ENCODE measurements at regions not wholly inside any gene's neighbourhood (a gene's known extent, or its start where the extent isn't known, plus 50 kb on each side); places are given as distances from the start of the nearest gene placed in this dataset.

DNA sequence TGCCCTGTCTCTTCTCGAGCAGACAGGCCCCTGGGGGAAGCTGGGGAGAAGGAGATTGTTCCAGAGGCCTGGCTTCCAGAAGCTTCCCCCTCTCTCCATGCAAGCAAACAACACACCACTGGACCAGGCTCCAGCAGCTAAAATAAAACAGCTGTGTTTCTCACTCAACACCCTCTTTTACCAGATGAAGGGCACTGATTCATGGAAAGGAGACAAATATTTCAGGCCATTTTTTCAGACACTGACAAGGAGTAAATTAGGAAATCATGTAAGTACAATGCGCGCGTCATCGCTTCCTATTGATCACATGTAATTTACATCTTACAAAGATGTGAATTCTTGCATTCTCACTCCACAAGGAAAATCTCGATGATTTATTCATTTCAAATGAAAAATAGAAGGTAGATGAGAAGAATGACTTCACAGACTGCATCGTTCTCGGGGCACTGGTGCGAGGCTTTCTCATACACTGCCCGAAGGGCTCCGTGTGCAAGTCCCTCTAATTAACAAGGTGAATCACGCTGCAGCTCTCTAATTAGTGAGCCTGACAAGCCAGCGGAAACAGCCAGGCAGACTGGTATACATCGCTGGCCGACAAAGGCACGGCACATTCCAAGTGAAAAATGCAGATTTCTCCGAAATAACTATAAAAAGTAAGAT lies 153.6 kb downstream of the KCTD15 start:
- no peak for DNase-seq

DNA sequence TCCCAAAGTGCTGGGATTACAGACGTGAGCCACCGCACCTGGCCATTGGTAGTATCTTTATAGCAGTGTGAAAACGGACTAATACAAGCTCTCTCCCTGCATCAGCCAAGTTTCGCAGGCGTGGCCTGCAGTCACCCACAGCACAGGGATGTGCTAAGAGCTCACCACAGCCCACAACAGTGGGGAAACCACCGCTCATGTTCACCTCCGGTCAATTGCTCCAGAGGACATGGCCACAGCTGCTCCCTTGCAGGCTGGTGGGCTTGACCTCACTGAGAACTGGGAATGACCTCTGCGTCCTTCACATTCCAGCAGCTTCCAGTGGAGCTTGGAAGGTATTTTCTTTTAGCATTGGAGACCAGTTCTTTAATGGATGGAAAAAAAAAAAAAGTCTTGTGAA lies 156.4 kb downstream of the KCTD15 start:
- no peak for DNase-seq

- DNase-seq = no peak
Measured at GRCh38 chr19:33953592-33953991, 156.9 kb downstream of the KCTD15 start.

GRCh38 chr19:33954686-33955085 lies 158.0 kb downstream of the KCTD15 start:
- no peak for DNase-seq

DNA sequence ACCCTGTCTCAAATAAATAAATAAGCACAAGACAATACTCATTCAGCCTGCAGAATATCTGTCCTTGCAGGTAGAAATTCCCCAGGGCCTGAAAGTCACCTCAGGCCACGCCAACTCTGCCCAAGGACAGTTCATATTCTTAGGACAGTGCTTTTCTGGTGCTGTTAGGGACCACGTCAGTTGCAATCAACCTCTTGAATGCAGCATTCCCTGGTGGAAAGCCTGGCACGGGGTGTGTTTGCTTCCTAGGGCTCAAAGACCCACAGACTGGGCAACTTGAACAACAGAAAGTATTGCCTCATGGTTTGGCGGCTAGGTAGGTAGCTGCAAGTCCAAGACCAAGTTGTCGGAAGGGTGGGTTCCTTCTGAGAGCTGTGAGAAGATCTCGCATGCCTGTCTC lies 160.3 kb downstream of the KCTD15 start:
- DNase-seq = no peak

DNA sequence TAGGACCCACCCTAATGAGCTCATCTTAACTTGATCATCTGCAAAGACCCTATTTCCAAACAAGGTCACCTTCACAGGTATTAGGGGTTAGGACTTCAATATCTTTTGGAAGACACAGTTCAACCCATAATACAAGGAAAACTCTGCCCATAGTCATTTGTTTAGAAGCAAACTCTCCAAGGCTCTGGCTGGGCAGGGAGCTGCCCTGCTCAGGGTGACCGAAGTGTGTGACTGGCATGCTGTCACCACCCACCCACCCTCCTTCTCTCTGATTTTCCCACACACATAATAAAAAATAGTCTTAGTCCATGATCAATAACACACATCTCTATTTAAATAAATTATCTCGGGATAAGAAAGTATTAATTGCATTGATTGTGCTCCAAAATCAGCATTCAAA lies 161.1 kb downstream of the KCTD15 start:
- DNase-seq = no peak

GRCh38 chr19:33960566-33960965 lies 163.9 kb downstream of the KCTD15 start:
- no peak for DNase-seq

DNA sequence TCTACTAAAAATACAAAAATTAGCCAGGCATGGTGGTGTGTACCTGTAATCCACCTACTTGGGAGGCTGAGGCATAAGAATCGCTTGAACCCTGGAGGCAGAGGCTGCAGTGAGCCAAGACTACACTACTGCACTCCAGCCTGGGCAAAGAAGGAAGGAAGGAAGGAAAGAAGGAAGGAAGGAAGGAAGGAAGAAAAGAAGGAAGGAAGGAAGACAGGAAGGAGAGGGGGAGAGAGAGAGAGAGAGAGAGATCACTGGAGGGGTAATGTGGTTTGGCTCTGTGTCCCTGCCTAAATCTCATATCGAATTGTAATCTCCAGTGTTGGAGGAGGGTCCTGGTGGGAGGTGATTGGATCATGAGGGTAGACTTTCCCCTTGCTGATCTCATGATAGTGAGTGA lies 165.5 kb downstream of the KCTD15 start:
- DNase-seq = no peak

- DNase-seq = no peak
Measured at GRCh38 chr19:33963514-33963913, 166.8 kb downstream of the KCTD15 start.

DNA sequence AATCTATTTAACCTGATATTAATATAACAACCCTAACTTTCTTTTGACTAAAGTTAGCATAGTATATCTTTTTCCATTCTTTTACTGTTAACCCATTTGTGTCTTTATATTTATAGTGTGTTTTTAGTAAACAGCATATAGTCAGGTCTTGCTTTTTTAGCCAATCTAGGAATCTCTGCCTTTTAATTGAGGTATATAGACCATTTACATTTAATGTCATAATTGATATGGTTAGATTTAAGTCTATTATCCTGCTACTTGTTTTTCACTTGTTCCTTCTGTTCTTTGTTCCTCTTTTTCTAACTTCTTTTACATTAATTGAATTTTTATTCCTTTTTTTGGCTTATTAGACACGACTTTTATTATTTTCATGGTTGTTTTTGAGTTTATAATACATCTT lies 174.4 kb downstream of the KCTD15 start:
- no peak for DNase-seq

DNA sequence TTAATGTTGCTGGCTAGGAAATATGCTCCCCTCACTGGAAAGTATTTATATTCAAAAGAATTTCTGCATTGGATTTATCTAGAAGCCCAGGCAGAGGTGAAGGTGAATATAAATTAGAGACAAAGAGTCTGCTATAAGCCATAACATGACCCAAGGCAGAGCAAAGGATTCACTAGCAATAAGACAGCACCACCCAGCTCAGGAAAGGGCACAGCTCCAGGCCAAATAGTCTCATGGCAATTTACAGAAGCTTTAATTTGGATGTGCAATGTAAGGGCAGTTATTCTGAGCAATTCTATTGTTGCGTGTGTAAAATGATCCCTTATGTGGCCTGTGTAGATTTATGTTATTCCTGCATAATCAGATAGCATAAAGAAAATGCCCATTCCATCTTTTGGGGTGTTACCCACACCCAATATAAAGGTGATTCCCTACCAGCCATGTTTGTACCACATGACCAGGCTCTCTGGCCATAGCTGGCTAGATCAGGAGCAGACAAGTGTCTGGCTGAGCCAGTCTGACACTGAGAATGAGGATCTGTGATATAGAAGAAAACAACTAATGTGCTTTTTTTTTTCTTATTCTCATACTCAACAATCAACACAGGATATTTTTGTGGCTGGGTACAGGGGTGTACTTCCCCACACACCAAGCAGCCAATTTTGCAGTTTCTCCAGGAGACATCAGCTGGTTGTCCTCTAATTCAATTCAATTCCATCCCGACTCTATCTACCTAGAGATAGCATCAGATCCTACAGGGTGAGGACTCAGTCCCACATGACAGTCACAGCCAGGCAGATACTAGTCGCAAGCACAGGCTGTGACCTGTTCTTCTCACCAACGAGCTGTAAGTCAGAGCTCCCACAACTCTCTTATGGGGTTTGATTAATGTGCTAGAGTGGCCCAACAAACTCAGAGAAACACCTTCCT lies 181.4 kb downstream of the KCTD15 start:
- no peak for DNase-seq

- no peak for DNase-seq
Measured at GRCh38 chr19:33982706-33983105, 186.0 kb downstream of the KCTD15 start.

GRCh38 chr19:33988601-33989000 lies 183.7 kb upstream of the LSM14A start:
- no peak for DNase-seq

DNA sequence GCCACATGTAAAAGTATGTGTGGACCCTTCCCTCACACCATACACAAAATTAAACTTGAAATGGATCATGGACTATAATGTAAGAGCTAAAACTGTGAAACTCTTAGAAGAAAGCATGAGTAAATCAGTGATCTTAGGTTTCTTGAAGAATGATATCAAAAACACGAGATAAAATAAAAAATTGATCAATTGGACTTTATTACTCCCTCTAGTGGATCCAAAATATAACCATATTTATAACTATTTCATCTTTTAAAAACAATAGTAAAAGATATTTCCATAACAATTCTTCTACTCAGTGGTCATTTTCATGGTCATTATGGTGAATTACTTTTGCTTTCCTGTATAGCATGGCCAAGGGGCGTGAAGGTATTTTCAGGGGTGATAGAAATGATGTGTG lies 174.6 kb upstream of the LSM14A start:
- DNase-seq = no peak

DNA sequence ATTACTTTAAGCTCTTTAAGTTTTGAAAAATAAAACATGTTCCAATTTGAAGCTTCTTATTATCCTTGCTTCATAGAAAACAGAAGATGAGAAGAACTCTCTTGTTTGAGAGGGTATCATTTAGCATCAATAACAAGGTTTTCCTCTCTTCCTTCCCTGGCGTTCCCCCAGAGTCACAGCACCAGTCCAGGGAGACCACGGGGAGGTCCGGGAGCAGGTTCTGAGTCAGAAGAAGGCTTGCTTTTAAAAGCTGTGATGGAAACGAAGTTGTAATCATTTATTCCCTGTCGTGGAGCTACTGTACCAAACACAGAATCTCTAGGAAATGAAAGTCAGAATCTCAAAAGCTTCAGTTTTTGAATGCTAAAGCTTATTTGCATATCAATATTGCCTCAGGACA lies 174.0 kb upstream of the LSM14A start:
- no peak for DNase-seq

DNA sequence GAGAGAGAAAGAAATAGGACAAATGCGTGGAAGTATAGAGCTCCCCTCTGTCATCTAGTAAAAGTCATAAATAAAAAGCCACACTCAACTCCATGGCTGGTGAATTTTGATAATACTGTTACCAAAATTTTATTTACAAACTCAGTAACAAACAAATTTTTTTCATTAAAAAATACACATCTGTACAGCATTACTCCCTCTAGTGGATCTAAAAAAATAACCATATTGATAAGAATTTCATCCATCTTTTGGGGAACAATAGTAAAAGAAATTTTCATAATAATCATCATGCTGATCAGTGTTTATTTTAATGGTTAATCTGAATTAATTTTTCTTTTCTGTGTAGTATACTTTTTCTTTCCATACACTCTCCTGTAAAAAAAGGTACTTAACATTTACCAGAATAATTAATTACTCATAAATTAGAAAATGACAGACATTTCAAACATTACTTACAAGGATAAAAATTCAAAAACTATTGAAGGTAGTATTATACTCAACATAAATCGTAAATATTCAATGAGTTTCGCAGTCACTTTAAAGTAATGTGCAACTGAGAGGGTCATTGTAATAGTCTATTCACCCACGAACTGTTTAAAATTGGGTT lies 173.5 kb upstream of the LSM14A start:
- no peak for DNase-seq

- DNase-seq = no peak
Measured at GRCh38 chr19:34017024-34017423, 155.3 kb upstream of the LSM14A start.

DNA sequence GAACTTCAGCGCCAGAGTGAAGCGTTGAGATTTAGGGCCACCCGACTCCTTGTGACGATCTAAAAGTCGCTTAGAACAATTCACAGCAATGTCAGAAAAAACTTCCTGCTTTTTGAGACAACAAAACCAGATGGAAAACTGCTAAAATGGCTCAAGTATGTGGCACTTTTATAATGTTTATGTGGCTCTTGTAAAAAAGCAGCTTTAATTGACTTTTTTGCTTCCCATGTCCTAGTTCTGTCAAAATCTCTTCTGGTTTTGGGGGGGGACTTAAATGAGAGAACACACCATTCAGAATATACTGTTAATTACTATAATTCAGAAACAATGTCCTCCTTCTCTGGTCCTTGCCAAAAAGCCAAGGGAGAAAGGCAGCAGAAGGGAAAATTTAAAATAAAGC lies 154.7 kb upstream of the LSM14A start:
- DNase-seq = no peak

DNA sequence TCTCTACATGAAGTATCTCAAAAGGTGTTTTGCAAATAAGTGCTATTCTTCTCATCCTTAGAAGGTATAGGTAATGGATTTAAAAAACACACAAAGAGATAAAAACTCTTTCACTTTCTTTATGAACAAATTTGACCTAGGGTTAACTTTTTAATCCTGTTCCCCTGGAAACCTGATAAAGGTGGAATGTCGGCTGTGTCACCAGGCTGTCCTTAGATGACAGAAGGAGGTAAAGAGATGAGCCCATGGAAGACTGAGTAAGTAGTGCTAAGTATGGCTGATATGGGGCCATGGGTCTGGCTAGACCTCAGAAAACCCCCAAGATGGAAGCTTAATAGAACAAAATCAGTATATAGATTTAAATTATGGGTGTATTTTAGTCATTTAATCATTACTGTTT lies 153.8 kb upstream of the LSM14A start:
- no peak for DNase-seq

GRCh38 chr19:34023381-34023780 lies 148.9 kb upstream of the LSM14A start:
- DNase-seq = no peak

DNA sequence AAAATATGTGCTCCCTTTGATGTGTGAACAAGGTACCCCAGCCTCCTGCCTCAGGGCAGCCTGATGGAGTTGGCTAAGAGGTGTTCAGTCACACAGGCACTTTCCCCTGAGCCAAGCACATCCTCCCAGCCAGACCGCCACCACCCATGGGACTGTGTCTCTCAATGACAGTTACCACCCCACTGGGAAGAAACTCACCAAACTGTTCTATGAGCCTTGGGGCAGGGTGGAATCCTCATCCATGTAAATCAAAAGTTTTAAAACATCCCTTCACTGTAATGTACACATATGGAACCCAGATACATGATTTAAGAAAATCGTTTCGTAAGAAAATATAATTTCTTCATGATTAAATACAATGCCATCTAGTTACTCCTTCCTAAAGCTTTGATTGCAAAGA lies 138.4 kb upstream of the LSM14A start:
- DNase-seq = no peak

DNA sequence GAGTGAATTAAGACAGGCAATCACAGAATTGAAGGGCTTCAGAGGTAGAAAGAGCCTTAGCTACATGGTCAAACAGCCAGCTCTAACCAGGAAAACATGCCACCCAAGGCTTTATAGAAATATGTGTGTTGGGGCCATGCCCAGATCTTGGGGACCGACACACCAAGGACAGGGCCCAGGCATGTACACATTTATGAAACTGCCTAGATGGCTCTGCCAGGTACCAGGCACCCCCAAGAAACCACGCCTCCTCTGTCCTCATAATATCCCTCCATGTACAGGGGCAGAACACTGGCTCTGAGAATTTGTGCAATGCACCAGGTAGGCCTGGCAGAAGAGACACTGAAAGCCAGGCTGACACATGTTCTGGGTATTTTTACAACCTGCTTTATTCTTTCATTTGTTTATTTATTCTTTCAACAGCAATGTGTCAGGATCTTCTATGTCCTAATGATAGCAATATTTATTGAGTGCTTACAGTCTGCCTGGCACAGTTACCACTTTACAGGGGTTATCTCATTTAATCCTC lies 137.9 kb upstream of the LSM14A start:
- DNase-seq = no peak

DNA sequence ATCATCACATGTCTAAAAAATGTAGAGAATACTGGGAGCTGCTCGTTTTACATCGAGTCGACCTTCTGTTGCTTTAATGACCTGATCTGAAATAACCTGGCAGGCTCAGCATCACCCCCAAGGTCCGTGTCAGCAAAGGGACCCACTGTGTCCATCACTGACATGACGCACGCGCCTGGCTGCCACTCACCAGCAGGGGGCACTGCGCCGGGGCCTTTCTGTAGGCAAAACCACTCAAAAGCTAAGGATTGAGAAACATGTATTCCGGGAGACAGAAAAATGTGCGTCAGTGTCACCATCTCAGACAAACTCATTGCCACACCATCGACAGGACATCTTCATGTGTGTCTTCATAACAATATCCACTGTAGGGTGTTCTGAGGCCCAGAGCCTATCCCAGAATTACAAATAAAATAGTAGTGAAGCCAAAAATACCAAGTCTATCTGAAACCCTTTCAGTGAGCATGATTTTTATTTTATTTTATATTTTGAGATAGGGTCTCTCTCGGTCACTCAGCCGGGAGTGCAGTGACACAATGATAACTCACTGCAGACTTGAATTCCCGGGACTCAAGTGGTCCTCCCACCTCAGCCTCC lies 130.3 kb upstream of the LSM14A start:
- DNase-seq = peak; percentile 91
